SK-N-SH treated with all-trans-retinoic acid at 6 μM for 48 hours (cell line): ENCODE measurements at regions not wholly inside any gene's neighbourhood (a gene's known extent, or its start where the extent isn't known, plus 50 kb on each side); places are given as distances from the start of the nearest gene placed in this dataset.

Experiments
- CSDC2 ChIP-seq: fragments of 250-450 bp; sonication (Bioruptor Pico); IDR thresholded peaks from 2 replicates; pipeline ENCODE4 v1.5.0; 2020; ENCODE audit warnings: mild to moderate bottlenecking, moderate library complexity
- ESRRG ChIP-seq: fragments of 250-450 bp; sonication (Bioruptor Pico); IDR thresholded peaks from 2 replicates; pipeline ENCODE4 v1.6.1; 2021; ENCODE audit warnings: mild to moderate bottlenecking
- TCF4 ChIP-seq: fragments of 250-450 bp; sonication (Bioruptor Pico); IDR thresholded peaks from 2 replicates; pipeline ENCODE4 v1.8.0; 2021; ENCODE audit warnings: mild to moderate bottlenecking, moderate library complexity, borderline replicate concordance
- TOX ChIP-seq: fragments of 250-450 bp; sonication (Bioruptor Pico); IDR thresholded peaks from 2 replicates; pipeline ENCODE4 v1.8.0; 2021; ENCODE audit warnings: mild to moderate bottlenecking, moderate library complexity, borderline replicate concordance
- ZFP3 ChIP-seq: fragments of 250-450 bp; sonication (Bioruptor Pico); IDR thresholded peaks from 2 replicates; pipeline ENCODE4 v1.5.0; 2020; ENCODE audit warnings: mild to moderate bottlenecking, moderate library complexity
- ZNF70 ChIP-seq: fragments of 450-650 bp; formaldehyde crosslinking; IDR thresholded peaks from 2 replicates; pipeline ENCODE4 v1.5.0; 2020; ENCODE audit warnings: mild to moderate bottlenecking, moderate library complexity
- TF ChIP-seq, protein P1 (sequence below): fragments of 250-450 bp; sonication (Bioruptor Pico); IDR thresholded peaks from 2 replicates; pipeline ENCODE4 v1.5.1; 2021; ENCODE audit warnings: mild to moderate bottlenecking, moderate library complexity
- TF ChIP-seq, protein P2 (sequence below): fragments of 250-450 bp; sonication (Bioruptor Pico); IDR thresholded peaks from 2 replicates; pipeline ENCODE4 v1.5.0; 2020; ENCODE audit warnings: mild to moderate bottlenecking, moderate library complexity

DNA sequence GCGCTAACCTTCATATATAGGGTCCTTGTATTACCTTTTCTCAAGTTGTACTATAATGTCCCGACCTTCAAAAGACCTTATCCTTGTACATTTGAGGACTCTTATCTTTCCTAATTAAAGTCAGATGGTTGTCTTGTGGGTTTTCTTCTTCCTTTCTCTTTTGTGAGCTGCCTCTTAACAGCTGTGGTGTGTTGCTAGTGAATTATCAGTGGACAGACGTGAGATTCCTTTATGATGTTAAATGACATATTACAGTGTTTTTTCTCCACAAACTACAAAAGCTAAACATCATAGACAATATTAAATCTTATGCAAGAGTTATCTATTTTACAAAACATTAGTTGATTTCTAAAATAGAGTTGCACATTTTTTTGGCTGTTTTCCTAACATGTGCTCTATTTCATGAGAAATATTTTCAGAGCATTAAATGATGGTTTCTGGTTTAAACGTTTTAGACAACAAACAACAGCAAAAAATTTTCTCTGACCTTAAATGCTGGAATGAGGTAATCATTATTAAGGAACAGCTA is 272.2 kb upstream of the NPVF start:
- TF ChIP-seq TCF4 (CRISPR knock-in tag) = no peak
- TF ChIP-seq ESRRG = no peak
- TF ChIP-seq ZFP3 (CRISPR knock-in tag) = no peak
- no peak for TF ChIP-seq ZNF70 (CRISPR knock-in tag)
- TF ChIP-seq, protein P1, sequence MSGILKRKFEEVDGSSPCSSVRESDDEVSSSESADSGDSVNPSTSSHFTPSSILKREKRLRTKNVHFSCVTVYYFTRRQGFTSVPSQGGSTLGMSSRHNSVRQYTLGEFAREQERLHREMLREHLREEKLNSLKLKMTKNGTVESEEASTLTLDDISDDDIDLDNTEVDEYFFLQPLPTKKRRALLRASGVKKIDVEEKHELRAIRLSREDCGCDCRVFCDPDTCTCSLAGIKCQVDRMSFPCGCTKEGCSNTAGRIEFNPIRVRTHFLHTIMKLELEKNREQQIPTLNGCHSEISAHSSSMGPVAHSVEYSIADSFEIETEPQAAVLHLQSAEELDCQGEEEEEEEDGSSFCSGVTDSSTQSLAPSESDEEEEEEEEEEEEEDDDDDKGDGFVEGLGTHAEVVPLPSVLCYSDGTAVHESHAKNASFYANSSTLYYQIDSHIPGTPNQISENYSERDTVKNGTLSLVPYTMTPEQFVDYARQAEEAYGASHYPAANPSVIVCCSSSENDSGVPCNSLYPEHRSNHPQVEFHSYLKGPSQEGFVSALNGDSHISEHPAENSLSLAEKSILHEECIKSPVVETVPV = no peak
- no peak for TF ChIP-seq CSDC2 (CRISPR knock-in tag)
- TF ChIP-seq TOX (CRISPR knock-in tag) = no peak
- TF ChIP-seq, protein P2, sequence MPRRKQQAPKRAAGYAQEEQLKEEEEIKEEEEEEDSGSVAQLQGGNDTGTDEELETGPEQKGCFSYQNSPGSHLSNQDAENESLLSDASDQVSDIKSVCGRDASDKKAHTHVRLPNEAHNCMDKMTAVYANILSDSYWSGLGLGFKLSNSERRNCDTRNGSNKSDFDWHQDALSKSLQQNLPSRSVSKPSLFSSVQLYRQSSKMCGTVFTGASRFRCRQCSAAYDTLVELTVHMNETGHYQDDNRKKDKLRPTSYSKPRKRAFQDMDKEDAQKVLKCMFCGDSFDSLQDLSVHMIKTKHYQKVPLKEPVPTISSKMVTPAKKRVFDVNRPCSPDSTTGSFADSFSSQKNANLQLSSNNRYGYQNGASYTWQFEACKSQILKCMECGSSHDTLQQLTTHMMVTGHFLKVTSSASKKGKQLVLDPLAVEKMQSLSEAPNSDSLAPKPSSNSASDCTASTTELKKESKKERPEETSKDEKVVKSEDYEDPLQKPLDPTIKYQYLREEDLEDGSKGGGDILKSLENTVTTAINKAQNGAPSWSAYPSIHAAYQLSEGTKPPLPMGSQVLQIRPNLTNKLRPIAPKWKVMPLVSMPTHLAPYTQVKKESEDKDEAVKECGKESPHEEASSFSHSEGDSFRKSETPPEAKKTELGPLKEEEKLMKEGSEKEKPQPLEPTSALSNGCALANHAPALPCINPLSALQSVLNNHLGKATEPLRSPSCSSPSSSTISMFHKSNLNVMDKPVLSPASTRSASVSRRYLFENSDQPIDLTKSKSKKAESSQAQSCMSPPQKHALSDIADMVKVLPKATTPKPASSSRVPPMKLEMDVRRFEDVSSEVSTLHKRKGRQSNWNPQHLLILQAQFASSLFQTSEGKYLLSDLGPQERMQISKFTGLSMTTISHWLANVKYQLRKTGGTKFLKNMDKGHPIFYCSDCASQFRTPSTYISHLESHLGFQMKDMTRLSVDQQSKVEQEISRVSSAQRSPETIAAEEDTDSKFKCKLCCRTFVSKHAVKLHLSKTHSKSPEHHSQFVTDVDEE (CRISPR knock-in tag) = no peak
